ENCODE measurements at regions not wholly inside any gene's neighbourhood (a gene's known extent, or its start where the extent isn't known, plus 50 kb on each side); places are given as distances from the start of the nearest gene placed in this dataset.

DNA sequence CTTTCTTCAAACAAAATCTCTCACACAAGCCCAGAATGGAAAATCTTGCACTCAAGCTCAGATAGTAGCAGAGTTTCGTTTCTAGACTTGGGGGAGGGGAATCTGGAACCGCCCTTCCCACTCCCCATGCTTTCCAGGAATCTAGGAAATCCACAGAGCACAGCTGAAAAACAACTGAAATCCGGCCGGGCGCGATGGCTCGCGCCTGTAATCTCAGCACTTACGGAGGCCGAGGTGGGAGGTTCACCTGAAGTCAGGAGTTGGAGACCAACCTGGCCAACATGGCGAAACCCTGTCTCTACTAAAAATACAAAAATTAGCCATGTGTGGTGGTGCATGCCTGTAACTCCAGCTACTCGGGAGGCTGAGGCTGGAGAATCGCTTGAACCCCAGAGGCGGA, 127.3 kb upstream of the SLC34A2 start:
- no peak for DNase-seq (ENCODE audit: low spot score)

DNA sequence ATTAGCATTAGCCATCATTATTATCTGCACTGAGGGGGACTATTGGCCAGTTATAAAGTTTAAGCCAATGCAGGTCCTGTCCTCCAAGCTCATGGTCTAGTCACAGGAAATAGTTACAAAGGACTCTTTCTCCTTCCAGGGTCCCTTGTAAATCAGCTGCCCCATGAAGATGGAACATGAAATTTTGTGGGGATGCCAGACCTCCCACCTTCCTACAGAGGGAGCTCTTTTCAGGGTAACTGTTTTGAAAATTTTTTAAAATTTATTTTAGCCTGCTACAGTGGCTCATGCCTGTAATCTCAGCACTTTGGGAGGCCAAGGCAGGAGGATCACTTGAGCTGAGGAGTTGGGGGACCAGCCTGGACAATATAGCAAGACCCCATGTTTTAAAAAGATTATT, 124.4 kb upstream of the SLC34A2 start:
- DNase-seq (ENCODE audit: low spot score): peak; percentile 7

DNA sequence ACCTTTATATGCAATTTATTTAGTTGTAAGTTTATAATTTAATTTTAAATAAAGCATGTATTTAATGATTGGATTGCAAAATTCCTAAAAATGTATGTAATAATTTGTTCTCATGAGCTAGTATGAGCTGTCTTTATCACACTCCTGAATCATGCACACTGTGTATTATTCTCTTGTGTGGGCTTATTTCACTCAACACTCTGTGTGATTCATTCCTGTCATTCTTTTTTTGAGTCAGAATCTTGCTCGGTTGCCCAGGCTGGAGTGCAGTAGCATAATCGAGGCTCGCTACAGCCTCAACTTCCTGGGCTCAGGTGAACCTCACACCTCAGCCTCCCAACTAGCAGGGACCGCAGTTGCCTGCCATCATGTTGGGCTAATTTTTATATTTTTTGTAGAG, 123.1 kb upstream of the SLC34A2 start:
- peak; percentile 9 for DNase-seq (ENCODE audit: low spot score)

DNA sequence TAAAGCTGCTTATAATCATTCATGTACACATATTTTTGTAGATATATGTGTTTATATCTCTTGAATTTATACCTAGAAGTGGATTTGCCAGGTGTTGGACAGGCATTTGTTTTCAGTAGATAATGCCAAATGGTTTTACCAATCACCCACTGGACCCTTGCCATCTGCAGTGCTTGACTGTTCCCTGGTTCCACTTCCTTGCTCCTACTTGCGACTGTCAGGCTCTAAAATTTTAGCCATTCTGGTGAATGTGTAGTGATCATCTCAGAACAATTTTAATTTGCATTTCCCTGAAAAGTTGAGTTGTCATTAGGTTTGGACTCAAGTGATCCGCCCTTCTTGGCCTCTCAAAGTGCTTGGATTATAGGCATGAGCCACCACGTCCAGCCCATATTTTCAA, 122.4 kb upstream of the SLC34A2 start:
- no peak for DNase-seq (ENCODE audit: low spot score)

DNA sequence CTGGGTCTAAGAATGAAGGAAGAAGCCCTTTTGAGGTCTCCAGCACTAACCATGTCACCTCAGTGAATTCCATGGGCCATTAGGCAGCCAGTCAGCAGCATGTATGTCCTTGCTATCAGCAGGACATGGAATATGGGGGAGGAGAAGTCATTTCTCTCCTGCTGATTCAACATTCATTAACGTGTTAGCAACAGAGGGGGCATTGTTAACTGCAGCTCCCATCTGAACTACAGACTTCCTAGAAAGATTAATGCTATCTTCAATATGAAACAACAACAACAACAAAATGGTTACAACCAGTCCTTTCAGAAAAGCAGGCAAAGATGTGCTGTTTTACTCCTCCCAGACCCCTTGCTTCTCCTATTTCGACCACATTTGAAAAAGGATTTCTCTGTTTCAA, 120.4 kb upstream of the SLC34A2 start:
- DNase-seq (ENCODE audit: low spot score): no peak

DNA sequence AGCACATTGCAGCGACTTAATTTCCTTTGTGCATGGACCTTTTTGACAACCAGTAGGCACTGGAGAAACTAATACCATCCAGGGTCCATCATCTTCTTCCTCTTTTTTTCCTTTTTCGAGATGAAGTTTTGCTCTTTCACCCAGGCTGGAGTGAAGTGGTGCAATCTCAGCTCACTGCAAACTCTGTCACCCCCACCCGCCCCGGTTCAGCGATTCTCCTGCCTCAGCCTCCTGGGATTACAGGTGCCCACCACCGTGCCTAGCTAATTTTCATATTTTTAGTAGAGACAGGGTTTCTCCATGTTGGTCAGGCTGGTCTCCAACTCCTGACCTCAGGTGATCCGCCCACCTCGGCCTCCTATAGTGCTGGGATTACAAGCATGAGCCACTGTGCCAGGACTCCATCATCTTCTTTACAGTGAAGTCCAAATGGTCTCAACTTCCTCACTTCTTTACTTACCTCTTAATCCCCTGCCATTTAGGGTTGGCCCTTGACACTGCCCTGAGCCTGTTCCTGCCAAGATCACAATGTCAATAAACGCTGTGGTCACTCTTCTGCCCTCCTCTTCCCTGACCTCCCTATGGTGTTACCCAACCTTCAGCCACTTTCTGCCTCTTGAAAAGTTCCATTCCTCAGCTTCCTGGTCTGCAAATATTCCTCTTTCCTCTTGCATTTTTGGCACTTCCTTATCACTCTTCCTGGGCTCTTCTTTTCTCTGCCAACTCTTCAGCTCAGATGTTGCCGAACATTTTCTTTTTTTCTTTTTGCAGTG, 119.8 kb upstream of the SLC34A2 start:
- no peak for DNase-seq (ENCODE audit: low spot score)

DNA sequence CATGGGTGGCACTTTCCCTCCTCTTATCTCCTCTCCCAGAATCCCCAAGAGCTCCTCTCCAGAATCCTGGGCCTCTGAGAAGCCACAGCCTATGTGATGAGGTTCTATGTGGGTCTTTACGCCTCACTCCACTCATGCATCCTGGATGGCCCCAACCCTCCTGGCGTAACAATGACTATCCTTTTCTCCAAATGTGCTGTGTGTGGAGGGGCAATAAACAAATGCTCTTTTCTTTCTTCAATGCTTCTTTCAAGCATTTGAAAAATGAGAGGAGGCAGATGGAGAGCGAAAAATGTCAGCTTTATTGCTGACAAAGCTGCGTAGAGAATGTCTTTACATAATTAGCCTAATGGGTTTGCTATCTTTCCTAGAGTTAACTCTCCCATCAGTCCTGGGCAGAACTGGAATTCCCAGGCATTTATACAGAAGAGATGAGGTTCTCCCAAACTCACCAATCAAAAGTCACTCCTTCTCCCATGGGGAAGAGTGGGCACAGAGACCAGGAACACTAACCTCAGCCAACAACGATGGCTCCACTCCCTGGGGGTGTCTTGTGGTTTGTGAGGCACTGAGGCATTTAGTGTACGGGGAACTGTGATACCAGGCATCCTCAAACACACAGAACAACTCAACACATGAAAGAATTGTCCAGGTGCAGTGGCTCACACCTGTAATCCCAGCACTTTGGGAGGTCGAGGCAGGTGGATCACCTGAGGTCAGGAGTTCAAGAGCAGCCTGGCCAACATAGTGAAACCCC, 118.9 kb upstream of the SLC34A2 start:
- no peak for DNase-seq (ENCODE audit: low spot score)

GRCh38 chr4:25538430-25538829, 117.2 kb upstream of the SLC34A2 start:
- no peak for DNase-seq (ENCODE audit: low spot score)

DNA sequence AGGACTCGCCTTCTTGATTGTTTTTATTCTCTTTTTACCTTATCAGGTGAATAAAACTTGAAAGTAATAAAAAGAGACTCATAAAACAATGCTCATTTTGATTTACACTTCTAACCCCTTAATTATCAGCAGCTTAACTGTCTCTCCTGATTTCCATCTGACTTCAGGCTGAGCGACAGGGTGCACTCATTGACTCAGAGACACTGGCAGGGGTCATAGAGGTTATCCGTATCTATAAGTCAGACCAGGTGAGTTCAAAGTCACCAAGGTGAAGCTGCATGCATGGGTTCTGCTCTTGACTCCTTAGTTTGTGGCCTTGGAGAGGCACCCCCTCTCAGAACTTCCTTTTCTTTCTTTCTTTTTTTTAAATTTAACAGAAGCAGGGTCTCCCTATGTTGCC, 116.4 kb upstream of the SLC34A2 start:
- no peak for DNase-seq (ENCODE audit: low spot score)

DNA sequence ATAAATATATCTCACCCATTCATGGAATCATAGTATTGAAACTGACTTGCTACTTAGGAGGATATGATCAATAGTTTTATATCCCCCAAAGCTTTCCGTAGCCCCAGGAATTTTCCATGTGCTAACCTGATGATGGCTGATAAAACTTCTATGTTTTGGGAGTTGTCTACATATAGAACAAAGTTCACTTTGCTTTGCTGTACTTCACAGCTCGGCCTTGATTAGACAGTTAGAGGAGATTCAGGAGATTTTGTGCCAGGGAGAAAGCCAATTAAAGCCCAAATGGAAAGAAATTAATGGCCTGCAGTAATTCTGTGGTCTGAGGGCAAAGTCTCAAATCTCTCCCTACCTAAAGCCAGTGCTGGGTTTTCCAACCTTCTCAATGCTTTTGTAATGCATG, 114.9 kb upstream of the SLC34A2 start:
- DNase-seq (ENCODE audit: low spot score): no peak

DNA sequence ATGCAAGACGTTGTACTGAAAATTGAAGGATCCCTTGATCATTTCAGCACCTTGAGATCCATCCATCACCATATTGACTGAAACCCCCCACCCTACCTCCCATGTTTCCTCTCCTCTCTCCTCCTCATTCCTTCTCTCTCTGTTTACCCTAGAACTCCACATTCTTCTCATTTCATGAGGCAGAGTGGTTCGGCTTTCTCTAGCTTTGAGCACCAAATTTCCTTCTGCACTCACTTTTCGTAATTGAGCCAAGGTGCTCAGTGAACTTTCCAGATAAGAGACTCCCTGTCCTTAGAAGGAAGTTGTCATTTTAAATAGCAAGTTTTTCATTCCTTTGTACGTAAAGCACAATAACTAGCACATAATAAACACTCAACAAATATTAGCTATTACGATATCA, 108.3 kb upstream of the SLC34A2 start:
- DNase-seq (ENCODE audit: low spot score): no peak

GRCh38 chr4:25549413-25549812, 106.2 kb upstream of the SLC34A2 start:
- DNase-seq (ENCODE audit: low spot score): no peak

DNA sequence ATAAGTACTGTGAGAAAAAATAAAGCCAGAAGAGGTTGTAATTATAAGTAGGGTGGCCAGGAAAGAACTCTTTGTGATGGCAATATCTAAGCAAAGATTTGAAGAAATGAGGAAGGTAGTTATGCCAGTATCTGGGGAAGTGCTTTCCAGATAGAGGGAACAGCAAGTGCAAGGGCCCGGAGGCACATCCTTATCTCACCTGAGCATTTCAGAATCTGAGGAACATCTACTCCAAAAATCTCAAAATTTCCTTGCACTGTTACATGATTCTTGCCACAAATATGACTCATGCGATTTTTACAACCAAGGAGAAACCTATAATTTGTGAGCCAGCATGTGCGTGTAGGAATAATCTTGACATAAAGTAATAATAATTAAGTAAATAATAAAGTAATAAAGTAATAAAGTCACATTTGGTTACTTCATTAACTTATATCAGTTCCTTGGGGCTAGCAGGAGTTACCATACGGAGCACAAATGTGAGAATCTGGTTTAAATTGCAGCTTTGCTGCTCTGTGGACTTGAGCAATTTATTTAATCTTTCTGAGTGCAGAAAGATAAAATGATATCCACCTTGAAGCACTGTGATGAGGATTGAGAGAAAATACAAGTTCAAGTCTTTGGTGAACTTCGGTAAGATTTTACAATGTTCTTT, 105.1 kb upstream of the SLC34A2 start:
- DNase-seq (ENCODE audit: low spot score): no peak

- DNase-seq (ENCODE audit: low spot score): no peak
Observed at GRCh38 chr4:25551605-25552004, 104.0 kb upstream of the SLC34A2 start.

DNA sequence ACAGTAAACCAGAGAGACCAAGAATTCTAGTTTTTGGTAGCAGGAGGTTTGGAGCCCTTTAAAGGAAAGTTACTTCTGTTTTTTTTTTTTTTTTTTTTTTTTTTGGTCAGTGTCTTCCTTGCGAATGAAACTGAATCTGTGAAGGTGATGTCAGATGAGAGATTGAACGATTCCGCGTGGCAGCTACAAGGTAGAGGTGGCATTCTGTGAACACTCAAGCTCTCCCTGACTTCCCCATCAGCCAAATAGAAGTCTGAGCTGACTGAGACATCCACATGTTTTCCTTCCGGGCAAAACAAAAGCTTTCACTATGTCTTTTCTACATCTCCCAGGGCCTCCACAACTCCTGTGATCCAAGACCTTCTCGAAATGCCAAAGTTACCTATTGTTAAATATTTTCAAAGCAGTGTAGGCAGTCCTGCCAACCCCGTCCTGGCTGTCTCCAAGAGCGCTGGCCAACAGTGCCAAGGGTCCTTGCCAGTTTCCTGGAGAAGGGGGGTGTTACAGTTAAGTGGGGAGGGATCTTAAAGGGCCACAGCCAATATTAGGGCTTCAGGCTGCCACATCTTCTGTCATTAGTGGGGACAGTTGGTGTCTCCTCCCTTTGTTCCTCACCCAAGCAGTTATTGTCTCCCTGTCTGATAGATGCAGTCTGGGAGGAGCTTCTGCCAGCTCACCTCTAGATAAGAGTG, 102.9 kb upstream of the SLC34A2 start:
- no peak for DNase-seq (ENCODE audit: low spot score)

DNA sequence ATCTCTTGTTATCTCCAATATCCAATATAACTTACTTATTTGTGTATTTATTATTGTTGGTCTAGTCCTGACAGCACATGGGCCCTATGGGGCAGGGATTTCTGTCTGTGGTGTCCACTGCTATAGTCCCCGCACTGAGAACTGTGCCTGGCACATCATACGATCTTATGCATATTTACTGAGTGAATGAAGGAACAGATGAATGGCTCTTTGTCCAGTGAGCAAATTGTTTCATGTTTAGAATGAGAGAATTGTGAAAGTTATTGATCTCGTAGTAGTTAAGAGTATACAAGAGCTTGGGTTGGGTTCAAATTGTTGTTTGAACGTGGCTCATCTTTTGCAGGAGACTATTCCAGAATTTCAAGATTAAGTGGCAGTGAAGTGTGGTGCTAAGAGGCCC, 96.1 kb upstream of the SLC34A2 start:
- DNase-seq (ENCODE audit: low spot score): no peak

DNA sequence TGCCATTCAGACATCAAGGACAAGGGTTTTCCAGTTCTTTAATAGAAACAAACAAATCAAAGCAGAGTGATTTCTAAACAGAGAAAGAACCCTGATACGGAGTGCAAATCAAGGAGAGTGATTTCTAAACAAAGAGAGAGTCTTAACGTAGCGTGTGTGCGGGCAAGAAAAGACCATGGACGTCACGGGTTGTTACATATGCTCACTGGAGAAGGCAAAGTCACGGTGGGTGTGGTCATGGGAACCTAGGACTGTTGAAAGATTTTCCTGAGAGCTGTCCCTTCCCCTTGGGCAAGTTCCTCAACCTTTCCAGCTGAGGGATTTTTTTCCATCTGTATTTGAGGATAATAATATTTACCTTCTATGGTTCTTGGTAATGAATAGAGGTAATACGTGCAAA, 95.0 kb upstream of the SLC34A2 start:
- DNase-seq (ENCODE audit: low spot score): no peak

GRCh38 chr4:25563071-25563564, 92.5 kb upstream of the SLC34A2 start:
- DNase-seq (ENCODE audit: low spot score): no peak

DNA sequence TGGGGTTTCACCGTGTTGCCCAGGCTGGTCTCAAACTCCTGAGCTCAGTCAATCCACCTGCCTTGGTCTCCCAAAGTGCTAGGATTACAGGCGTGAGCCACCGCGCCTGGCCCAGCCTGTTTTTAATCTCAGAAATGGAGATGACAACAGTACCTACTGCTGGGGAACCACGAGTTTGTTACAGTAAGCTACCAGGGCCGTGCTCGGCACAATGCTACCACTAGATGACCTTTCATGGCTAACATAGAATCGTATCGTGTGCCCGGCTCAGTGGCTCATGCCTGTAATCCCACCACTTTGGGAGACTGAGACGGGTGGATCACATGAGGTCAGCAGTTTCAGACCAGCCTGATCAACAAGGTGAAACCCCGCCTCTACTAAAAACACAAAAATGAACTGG, 90.8 kb upstream of the SLC34A2 start:
- no peak for DNase-seq (ENCODE audit: low spot score)

DNA sequence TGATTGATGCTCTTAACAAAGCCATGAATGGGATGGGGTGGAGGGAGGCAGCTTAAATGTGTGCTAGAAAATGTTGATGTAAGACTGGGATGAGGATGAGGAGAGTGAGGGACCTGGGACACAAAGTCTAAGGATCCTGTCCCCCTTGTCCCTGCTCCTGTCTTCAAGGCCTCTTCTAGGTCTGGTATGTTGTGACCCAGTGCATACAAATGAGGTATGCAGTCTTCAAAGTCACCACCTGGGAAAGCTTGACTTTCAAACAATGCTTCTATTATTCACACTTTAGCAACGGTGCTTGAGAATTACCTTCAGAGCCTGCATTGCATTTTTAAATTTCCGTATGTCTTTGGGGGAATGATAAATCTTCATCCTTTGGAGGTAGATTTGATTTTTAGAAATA, 88.4 kb upstream of the SLC34A2 start:
- no peak for DNase-seq (ENCODE audit: low spot score)

DNA sequence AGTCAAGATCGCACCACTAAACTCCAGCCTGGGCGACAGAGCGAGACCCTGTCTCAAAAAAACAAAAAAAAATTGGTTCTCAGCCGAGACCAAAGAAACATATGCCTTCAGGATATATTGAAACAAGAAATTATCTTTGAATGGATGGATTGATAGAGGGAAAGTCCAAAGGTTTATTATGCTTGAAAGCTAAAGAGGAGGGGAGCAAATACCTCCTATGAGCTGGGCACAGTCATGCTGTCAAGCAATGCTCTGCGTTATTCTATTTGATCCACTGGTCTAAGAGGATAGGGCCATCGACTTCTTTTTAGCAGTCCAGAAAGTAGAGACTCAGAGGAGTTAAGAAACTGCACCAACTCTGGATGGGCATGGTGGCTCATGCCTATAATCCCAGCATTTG, 85.9 kb upstream of the SLC34A2 start:
- DNase-seq (ENCODE audit: low spot score): no peak

DNA sequence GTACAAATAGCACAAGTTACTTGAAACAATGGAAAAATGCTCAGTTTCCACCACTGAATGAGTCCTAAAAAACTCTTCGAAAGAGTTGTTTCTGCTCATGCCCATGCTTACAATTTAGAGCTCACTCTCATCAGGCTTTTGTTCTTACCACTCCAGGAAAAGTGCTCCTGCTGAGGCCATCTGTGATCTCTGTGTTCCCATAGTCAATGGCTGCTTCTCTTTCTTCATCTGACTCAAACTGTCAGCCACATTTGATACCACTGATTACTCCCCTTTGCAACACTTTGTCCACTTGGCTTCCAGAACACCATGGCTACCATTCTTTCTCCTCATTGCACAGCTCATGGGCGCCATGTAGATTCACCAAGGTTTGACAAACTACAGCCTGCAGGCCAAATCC, 80.0 kb upstream of the SLC34A2 start:
- no peak for DNase-seq (ENCODE audit: low spot score)

DNA sequence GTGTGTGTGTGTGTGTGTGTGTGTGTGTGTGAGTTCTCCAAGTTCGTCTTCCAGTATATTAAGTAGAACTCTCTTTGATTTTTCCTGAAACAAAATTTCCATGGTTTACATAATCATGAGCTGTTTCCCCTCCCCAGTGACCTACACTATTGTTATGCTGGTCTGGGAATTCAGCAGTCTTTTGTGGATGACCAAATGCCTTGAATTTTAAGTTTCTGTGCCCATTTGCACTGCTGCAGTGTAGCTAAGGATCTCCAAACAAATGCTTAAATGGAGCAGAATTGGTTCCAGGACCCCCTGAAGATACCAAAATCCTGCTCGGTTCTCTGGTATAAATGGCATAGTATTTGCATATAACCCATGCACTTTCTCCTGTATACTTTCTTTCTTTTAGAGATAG, 77.2 kb upstream of the SLC34A2 start:
- no peak for DNase-seq (ENCODE audit: low spot score)
